ENCODE measurements at regions not wholly inside any gene's neighbourhood (a gene's known extent, or its start where the extent isn't known, plus 50 kb on each side); places are given as distances from the start of the nearest gene placed in this dataset.

GRCh38 chr2:8082840-8083239 is 599.0 kb upstream of the ID2 start:
- no peaks in the 10 kb centered on the region for H3K27me3 ChIP-seq
- H3K4me3 ChIP-seq (ENCODE audit: low read depth in 1 of 2, low read length in 1 of 2), result no peak overlapping the region
- no peaks in the 10 kb centered on the region for H3K36me3 ChIP-seq
- H3K4me1 ChIP-seq (ENCODE audit: control insufficient read depth in 1 of 2, insufficient read depth in 1 of 2, low read depth in 1 of 2, low read length in 1 of 2), result no peaks in the 10 kb centered on the region
- no peak overlapping the region for H3K27ac ChIP-seq
- no peaks in the 10 kb centered on the region for H3K9me3 ChIP-seq
- no peak for TF ChIP-seq CTCF (IDR thresholded peaks at IDR 0.05)

- Histone ChIP-seq H3K4me1 (ENCODE audit: control insufficient read depth in 1 of 2, insufficient read depth in 1 of 2, low read depth in 1 of 2, low read length in 1 of 2) (peaks cover 0 to 7% of the 10 kb centered on the region in 2 experiments), H3K27ac (no peak overlapping the region), H3K9me3 (no peaks in the 10 kb centered on the region), H3K4me3 (ENCODE audit: low read depth in 1 of 2, low read length in 1 of 2) (no peak overlapping the region), H3K36me3 (no peaks in the 10 kb centered on the region), H3K27me3 (no peaks in the 10 kb centered on the region)
- no peak for TF ChIP-seq CTCF (IDR thresholded peaks at IDR 0.05)
Measured at GRCh38 chr2:8086357-8086756, 595.5 kb upstream of the ID2 start.

GRCh38 chr2:8086796-8087479 is 594.9 kb upstream of the ID2 start:
- Histone ChIP-seq H3K4me3 (ENCODE audit: low read depth in 1 of 2, low read length in 1 of 2) (no peak overlapping the region), H3K27me3 (no peaks in the 10 kb centered on the region), H3K36me3 (no peaks in the 10 kb centered on the region), H3K27ac (no peak overlapping the region), H3K9me3 (no peaks in the 10 kb centered on the region), H3K4me1 (ENCODE audit: control insufficient read depth in 1 of 2, insufficient read depth in 1 of 2, low read depth in 1 of 2, low read length in 1 of 2) (peaks cover 0 to 7% of the 10 kb centered on the region in 2 experiments)
- TF ChIP-seq CTCF (IDR thresholded peaks at IDR 0.05), result no peak

GRCh38 chr2:8087480-8087840 is 594.4 kb upstream of the ID2 start:
- Histone ChIP-seq H3K27me3 (no peaks in the 10 kb centered on the region), H3K9me3 (no peaks in the 10 kb centered on the region), H3K4me3 (ENCODE audit: low read depth in 1 of 2, low read length in 1 of 2) (no peak overlapping the region), H3K27ac (no peak overlapping the region), H3K36me3 (no peaks in the 10 kb centered on the region), H3K4me1 (ENCODE audit: control insufficient read depth in 1 of 2, insufficient read depth in 1 of 2, low read depth in 1 of 2, low read length in 1 of 2) (peaks cover 0 to 7% of the 10 kb centered on the region in 2 experiments)
- TF ChIP-seq CTCF (IDR thresholded peaks at IDR 0.05), result no peak

GRCh38 chr2:8088810-8089209 is 593.0 kb upstream of the ID2 start:
- H3K27ac ChIP-seq, result no peak overlapping the region
- peaks cover 0 to 7% of the 10 kb centered on the region in 2 experiments for H3K4me1 ChIP-seq (ENCODE audit: control insufficient read depth in 1 of 2, insufficient read depth in 1 of 2, low read depth in 1 of 2, low read length in 1 of 2)
- H3K9me3 ChIP-seq, result no peaks in the 10 kb centered on the region
- no peaks in the 10 kb centered on the region for H3K36me3 ChIP-seq
- H3K27me3 ChIP-seq, result no peaks in the 10 kb centered on the region
- no peak for TF ChIP-seq CTCF (IDR thresholded peaks at IDR 0.05)
- H3K4me3 ChIP-seq (ENCODE audit: low read depth in 1 of 2, low read length in 1 of 2), result no peak overlapping the region
